ENCODE measurements at regions not wholly inside any gene's neighbourhood (a gene's known extent, or its start where the extent isn't known, plus 50 kb on each side); places are given as distances from the start of the nearest gene placed in this dataset.

GRCh38 chr2:44880125-44880483 is 61.4 kb upstream of the SIX3 start:
- H3K4me1 ChIP-seq (replicated peaks): no peaks in the 10 kb centered on the region
- no peaks in the 10 kb centered on the region for H3K27me3 ChIP-seq (replicated peaks; ENCODE audit: insufficient read depth)
- no peak overlapping the region for H3K4me3 ChIP-seq
- DNase-seq (ENCODE audit: low spot score): no peak
- no peaks in the 10 kb centered on the region for H3K9me3 ChIP-seq
- 34% methylated on average over 8 of the region's 8 CpGs for WGBS
- no peak overlapping the region for H3K27ac ChIP-seq
- intact Hi-C loops (cut with DNase I): no loop called here
- no peaks in the 10 kb centered on the region for H3K36me3 ChIP-seq
- TF ChIP-seq POLR2A (IDR thresholded peaks at IDR 0.05) (no peak), CTCF (IDR thresholded peaks at IDR 0.05) (no peak), POLR2AphosphoS5 (IDR thresholded peaks at IDR 0.05) (no peak)

- no peaks in the 10 kb centered on the region for H3K4me1 ChIP-seq (replicated peaks)
- H3K27ac ChIP-seq: no peak overlapping the region
- H3K36me3 ChIP-seq: no peaks in the 10 kb centered on the region
- intact Hi-C loops (cut with DNase I): no loop called here
- DNase-seq (ENCODE audit: low spot score): no peak
- no peaks in the 10 kb centered on the region for H3K9me3 ChIP-seq
- no peak overlapping the region for H3K4me3 ChIP-seq
- no peak for TF ChIP-seq POLR2A (IDR thresholded peaks at IDR 0.05)
- no peak for TF ChIP-seq CTCF (IDR thresholded peaks at IDR 0.05)
- no peak for TF ChIP-seq POLR2AphosphoS5 (IDR thresholded peaks at IDR 0.05)
- no peaks in the 10 kb centered on the region for H3K27me3 ChIP-seq (replicated peaks; ENCODE audit: insufficient read depth)
These were observed 59.6 kb upstream of the SIX3 start for GRCh38 chr2:44881856-44882255.

GRCh38 chr2:44883356-44883755 is 58.1 kb upstream of the SIX3 start:
- H3K9me3 ChIP-seq: no peaks in the 10 kb centered on the region
- DNase-seq (ENCODE audit: low spot score): no peak
- WGBS: 95% methylated on average over 4 of the region's 4 CpGs
- TF ChIP-seq CTCF (IDR thresholded peaks at IDR 0.05) (no peak), POLR2AphosphoS5 (IDR thresholded peaks at IDR 0.05) (no peak), POLR2A (IDR thresholded peaks at IDR 0.05) (no peak)
- intact Hi-C loops (cut with DNase I): no loop called here
- no peaks in the 10 kb centered on the region for H3K4me1 ChIP-seq (replicated peaks)
- H3K27me3 ChIP-seq (replicated peaks; ENCODE audit: insufficient read depth): no peaks in the 10 kb centered on the region
- H3K4me3 ChIP-seq: no peak overlapping the region
- no peak overlapping the region for H3K27ac ChIP-seq
- H3K36me3 ChIP-seq: no peaks in the 10 kb centered on the region

DNA sequence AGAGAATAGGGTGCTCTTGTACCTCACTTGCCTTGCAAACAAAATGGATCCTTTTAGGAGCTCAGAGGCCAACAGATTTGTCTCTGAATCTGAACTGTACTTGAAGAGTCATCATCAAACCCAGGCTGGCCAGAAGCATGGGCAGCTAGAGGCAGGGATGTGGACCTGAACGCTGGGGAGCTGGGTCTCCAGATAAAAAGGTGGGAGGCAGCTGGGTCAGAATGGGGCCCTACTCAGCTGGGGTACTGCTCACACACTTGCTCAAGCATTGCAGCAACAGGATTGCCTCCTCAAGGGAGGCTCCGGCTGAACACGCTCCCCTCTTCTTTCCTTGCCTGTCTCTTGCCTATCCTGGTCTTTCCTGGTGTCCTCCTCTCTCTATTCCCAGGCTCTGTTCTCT is 57.3 kb upstream of the SIX3 start:
- Histone ChIP-seq H3K27me3 (replicated peaks; ENCODE audit: insufficient read depth) (no peaks in the 10 kb centered on the region), H3K27ac (no peak overlapping the region), H3K4me1 (replicated peaks) (no peaks in the 10 kb centered on the region), H3K4me3 (no peak overlapping the region), H3K36me3 (no peaks in the 10 kb centered on the region), H3K9me3 (no peaks in the 10 kb centered on the region)
- no peak for DNase-seq (ENCODE audit: low spot score)
- intact Hi-C loops (cut with DNase I): no loop called here
- no peak for TF ChIP-seq POLR2AphosphoS5 (IDR thresholded peaks at IDR 0.05)
- no peak for TF ChIP-seq POLR2A (IDR thresholded peaks at IDR 0.05)
- TF ChIP-seq CTCF (IDR thresholded peaks at IDR 0.05): no peak
- WGBS: 93% methylated on average over 3 of the region's 3 CpGs

GRCh38 chr2:44884677-44885076 is 56.8 kb upstream of the SIX3 start:
- no peaks in the 10 kb centered on the region for H3K36me3 ChIP-seq
- intact Hi-C loops (cut with DNase I): no loop called here

More at GRCh38 chr2:44884677-44885076, 56.8 kb upstream of the SIX3 start:
- DNase-seq (ENCODE audit: low spot score): no peak
- TF ChIP-seq POLR2AphosphoS5 (IDR thresholded peaks at IDR 0.05): no peak
- no peak for TF ChIP-seq POLR2A (IDR thresholded peaks at IDR 0.05)
- no peak for TF ChIP-seq CTCF (IDR thresholded peaks at IDR 0.05)
- Histone ChIP-seq H3K27ac (no peak overlapping the region), H3K9me3 (no peaks in the 10 kb centered on the region), H3K4me1 (replicated peaks) (no peaks in the 10 kb centered on the region), H3K4me3 (no peak overlapping the region), H3K27me3 (replicated peaks; ENCODE audit: insufficient read depth) (no peaks in the 10 kb centered on the region)
- 74% methylated on average over 3 of the region's 3 CpGs for WGBS
